Activated naive CD8-positive, alpha-beta T cell treated with anti-CD3 and anti-CD28 coated beads for 36 hours (primary cell): ENCODE measurements at regions not wholly inside any gene's neighbourhood (a gene's known extent, or its start where the extent isn't known, plus 50 kb on each side); places are given as distances from the start of the nearest gene placed in this dataset.

Experiments used
- DNase-seq: peaks from one replicate; pipeline ENCODE4 v3.0.0; 2021
- H3K27ac Mint-ChIP-seq: one replicate; pipeline ENCODE4 v1.8.0; 2022; ENCODE audit warnings: mild to moderate bottlenecking, moderate library complexity, mixed read lengths
- H3K27me3 Mint-ChIP-seq: one replicate; pipeline ENCODE4 v1.8.0; 2022; ENCODE audit warnings: mild to moderate bottlenecking, mixed read lengths
- H3K36me3 Mint-ChIP-seq: one replicate; pipeline ENCODE4 v1.8.0; 2021; ENCODE audit warnings: mild to moderate bottlenecking, mixed read lengths
- H3K4me1 Mint-ChIP-seq: one replicate; pipeline ENCODE4 v1.8.0; 2021; ENCODE audit warnings: mixed read lengths
- H3K4me3 Mint-ChIP-seq: one replicate; pipeline ENCODE4 v1.8.0; 2022; ENCODE audit warnings: mild to moderate bottlenecking, moderate library complexity, mixed read lengths
- H3K9me3 Mint-ChIP-seq: one replicate; pipeline ENCODE4 v1.8.0; 2022; ENCODE audit warnings: mixed read lengths

DNA sequence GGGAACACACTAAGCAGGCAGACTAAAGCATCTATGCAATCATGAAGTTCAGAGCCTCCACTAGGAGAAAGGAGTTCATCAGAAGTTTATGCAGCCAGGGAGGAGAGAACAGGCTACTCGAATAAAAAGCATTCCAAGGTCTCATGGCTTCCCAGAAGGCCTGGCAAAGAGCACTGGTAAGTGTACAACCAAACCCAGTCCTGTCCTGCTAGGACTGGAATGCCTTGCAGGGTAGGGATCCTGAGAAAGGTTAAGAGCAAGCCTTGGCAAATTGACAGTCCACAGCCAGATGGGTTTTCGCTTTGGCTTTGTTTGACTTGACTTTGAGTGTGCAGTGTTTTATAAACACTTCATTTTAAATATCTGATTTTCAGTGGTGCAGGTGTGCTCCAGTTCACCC, 133.6 kb upstream of the ATP1B1 start:
- Mint-ChIP-seq H3K27ac (no peak overlapping the region), H3K36me3 (no peaks in the 10 kb centered on the region), H3K4me1 (no peaks in the 10 kb centered on the region), H3K27me3 (no peaks in the 10 kb centered on the region), H3K9me3 (peaks cover 1% of the 10 kb centered on the region), H3K4me3 (no peak overlapping the region)
- no peak for DNase-seq

DNA sequence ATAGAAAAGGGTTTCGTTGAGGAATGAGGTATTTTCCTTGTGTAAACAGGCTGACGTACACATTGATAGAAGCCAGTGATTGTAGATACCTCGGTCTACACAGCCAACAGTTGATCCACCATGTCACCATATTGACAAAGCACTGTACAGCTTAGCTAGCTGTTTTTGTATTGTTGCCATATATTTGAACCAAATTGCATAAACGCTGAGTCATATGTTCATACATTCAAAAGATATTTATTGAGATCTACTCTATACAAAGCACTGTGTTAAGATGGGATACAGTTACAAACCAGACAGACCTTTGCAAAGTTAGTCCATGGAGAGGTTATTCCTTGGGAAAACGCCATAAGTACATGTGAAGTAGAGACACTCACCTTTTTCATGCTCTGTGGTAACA, 132.4 kb upstream of the ATP1B1 start:
- H3K4me1 Mint-ChIP-seq, result no peaks in the 10 kb centered on the region
- H3K4me3 Mint-ChIP-seq, result no peak overlapping the region
- no peak overlapping the region for H3K27ac Mint-ChIP-seq
- no peaks in the 10 kb centered on the region for H3K36me3 Mint-ChIP-seq
- no peak for DNase-seq
- no peaks in the 10 kb centered on the region for H3K27me3 Mint-ChIP-seq
- H3K9me3 Mint-ChIP-seq, result peaks cover 4% of the 10 kb centered on the region

DNA sequence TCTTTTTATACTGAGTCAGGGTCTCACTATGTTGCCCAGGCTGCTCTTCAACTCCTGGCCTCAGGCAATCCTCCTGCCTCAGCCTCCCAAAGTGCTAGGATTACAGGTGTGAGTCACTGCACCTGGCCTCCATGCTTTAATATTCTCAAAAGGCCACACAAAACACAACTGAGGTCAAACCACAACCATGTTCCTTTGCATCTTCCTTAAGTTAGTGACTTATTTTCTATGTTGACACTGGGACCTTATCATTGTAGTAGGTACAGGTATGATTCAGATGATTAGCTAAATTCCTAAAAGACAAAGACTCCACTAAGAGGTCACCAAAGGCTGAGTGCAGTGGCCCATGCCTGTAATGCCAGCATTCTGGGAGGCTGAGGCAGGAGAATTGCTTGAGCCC, 131.9 kb upstream of the ATP1B1 start:
- H3K4me3 Mint-ChIP-seq, result no peak overlapping the region
- no peak for DNase-seq
- H3K4me1 Mint-ChIP-seq, result no peaks in the 10 kb centered on the region
- H3K27me3 Mint-ChIP-seq, result no peaks in the 10 kb centered on the region
- no peaks in the 10 kb centered on the region for H3K36me3 Mint-ChIP-seq
- peaks cover 5% of the 10 kb centered on the region for H3K9me3 Mint-ChIP-seq
- no peak overlapping the region for H3K27ac Mint-ChIP-seq

DNA sequence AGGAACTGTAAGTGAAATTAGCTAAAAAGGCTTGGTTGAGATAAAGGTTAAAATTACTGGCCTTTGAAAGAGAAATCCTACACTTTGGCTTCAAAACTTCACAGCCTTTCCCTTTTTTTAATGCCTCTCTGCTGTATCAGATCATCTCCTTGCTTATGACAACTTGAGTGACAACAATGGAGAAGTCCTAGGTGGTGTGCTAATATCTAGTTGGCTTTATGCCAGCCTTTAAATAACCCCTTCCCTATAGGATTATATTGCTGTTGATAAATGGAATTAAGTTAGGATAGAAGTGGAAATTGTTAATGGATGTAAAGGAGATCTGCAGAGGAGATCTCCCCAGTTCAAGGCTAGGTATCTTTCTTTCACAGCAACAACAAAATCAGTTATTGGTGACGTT, 130.2 kb upstream of the ATP1B1 start:
- H3K4me3 Mint-ChIP-seq, result no peak overlapping the region
- H3K9me3 Mint-ChIP-seq, result peaks cover 5% of the 10 kb centered on the region
- H3K36me3 Mint-ChIP-seq, result no peaks in the 10 kb centered on the region
- H3K27me3 Mint-ChIP-seq, result no peaks in the 10 kb centered on the region
- DNase-seq, result no peak
- H3K27ac Mint-ChIP-seq, result no peak overlapping the region
- H3K4me1 Mint-ChIP-seq, result no peaks in the 10 kb centered on the region

DNA sequence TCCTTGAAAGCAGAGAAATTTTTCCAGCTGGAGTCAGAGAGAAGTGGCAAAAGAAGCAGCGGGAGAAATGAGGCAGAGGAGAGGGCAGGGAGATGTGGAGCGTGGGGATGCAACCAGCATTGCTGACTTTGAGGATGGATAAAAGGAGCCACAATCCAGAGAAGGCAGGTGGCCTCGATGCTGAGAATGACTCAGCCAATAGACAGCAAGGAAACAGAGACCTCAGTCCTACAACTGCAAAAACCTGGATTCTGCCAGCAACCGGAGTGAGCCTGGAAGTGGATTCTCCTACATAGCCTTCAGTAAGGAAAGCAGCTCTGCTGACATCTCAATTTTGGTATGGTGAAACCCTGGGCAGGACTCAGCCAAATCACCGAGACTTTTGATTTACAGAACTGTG, 128.9 kb upstream of the ATP1B1 start:
- Mint-ChIP-seq H3K27ac (no peak overlapping the region), H3K4me1 (no peaks in the 10 kb centered on the region), H3K27me3 (no peaks in the 10 kb centered on the region)

DNA sequence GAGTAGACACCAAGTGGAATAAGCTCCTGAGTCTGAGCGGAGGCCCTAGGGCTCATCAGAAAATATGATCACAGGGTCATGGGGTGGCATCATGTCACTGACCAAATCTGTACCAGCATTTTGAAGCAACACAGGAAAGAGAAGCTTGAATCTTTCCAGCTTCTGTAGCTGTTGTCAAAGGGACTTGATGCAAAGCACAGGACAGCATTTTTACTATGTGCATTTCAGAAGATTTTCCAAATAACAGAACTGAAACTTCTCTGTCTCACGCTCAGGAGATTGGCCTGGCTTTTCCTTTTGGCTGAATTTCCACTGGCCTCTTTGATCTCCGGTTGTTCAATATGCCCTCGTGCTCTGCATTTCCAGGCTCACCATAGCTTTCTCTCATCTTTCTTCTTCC, 127.2 kb upstream of the ATP1B1 start:
- Mint-ChIP-seq H3K4me3 (no peak overlapping the region), H3K27ac (no peak overlapping the region), H3K9me3 (peaks cover 5% of the 10 kb centered on the region), H3K4me1 (no peaks in the 10 kb centered on the region), H3K27me3 (no peaks in the 10 kb centered on the region), H3K36me3 (no peaks in the 10 kb centered on the region)
- DNase-seq, result no peak

More for the DNA sequence above, 128.9 kb upstream of the ATP1B1 start:
- DNase-seq, result no peak
- peaks cover 5% of the 10 kb centered on the region for H3K9me3 Mint-ChIP-seq
- H3K36me3 Mint-ChIP-seq, result no peaks in the 10 kb centered on the region
- H3K4me3 Mint-ChIP-seq, result no peak overlapping the region

DNA sequence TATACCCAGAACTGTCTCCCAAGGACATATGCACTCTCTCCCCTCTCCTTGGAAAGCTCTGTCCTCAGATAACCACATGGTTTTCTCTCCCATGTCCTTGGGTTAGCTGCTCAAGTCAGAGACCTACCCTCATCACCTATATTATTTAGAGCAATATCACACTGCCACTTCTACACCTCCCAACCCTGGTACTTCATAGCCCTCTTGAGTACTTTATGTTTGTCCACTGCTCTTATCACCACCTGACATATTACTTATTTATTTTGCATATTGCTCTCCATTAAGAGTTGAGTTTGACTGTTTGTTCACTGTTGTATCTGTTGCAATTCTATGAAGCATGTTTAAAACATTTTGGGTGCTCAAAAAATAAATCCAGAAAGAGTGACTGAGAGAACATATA, 126.3 kb upstream of the ATP1B1 start:
- H3K27me3 Mint-ChIP-seq, result no peaks in the 10 kb centered on the region
- no peak overlapping the region for H3K27ac Mint-ChIP-seq
- H3K4me1 Mint-ChIP-seq, result no peaks in the 10 kb centered on the region
- DNase-seq, result no peak
- H3K36me3 Mint-ChIP-seq, result no peaks in the 10 kb centered on the region
- H3K4me3 Mint-ChIP-seq, result no peak overlapping the region
- H3K9me3 Mint-ChIP-seq, result peaks cover 5% of the 10 kb centered on the region

DNA sequence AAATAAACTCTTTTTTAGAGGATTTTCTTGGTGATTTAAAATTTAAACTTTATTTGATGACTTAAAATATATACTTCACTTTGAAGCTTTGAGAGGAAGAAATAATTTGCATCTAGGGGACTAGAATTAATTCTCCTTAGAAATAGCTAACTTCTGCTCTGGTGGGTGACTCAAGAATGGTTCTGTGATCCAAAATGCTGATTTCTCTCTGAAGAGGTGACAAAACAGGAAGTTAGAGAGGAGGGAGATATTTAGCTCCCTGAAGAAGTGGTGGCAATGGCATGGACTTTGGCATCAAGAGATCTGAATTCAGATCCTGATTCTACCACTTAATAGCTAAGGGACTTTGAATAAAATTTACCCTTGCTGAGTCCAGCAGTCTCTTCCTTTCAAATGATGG, 125.8 kb upstream of the ATP1B1 start:
- Mint-ChIP-seq H3K4me3 (no peak overlapping the region), H3K27ac (no peak overlapping the region)

DNA sequence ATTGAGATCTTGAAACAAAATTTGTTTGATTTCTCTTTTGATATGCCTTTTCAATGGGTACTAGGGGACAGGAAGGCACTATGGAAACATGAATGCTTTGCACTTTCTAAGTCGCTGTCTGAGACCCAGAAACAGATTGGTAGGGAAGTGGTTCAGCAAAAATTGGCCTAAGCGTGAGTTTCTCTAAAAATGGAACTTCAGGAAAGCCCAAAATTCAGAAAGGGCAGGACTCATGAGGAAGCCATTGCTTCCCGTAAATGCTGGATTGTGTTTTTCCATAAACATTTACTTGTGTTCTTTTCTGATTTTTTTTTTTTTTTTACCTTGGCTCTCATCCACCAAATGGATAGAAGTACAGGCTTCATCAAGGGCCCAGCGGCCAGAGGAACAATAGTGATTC, 123.7 kb upstream of the ATP1B1 start:
- peaks cover 4% of the 10 kb centered on the region for H3K9me3 Mint-ChIP-seq
- H3K27me3 Mint-ChIP-seq, result no peaks in the 10 kb centered on the region
- no peak overlapping the region for H3K27ac Mint-ChIP-seq
- no peaks in the 10 kb centered on the region for H3K36me3 Mint-ChIP-seq
- H3K4me3 Mint-ChIP-seq, result no peak overlapping the region
- no peaks in the 10 kb centered on the region for H3K4me1 Mint-ChIP-seq
- DNase-seq, result no peak

More for the DNA sequence above, 125.8 kb upstream of the ATP1B1 start:
- Mint-ChIP-seq H3K27me3 (no peaks in the 10 kb centered on the region), H3K9me3 (peaks cover 5% of the 10 kb centered on the region), H3K36me3 (no peaks in the 10 kb centered on the region), H3K4me1 (no peaks in the 10 kb centered on the region)
- DNase-seq, result no peak

DNA sequence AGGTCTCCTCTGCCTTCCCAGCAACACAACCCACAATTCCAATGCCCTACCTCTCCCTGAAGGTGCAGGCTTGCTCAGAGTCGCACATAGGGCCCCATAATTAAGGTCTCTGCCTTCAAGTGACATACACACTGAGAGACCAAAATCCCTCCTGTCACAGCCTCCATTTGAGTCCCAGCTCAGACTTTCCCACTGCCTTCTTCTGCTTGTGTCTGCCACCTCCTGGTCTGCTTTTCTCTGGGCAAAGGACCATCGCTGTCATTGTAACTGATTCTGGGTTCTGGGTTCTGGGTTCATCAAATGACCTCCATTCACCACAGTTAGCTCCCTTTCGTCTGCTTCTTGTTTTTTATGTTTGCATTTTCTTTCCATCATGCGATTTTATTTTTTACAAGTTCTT, 119.2 kb upstream of the ATP1B1 start:
- Mint-ChIP-seq H3K27me3 (peaks cover 4% of the 10 kb centered on the region), H3K36me3 (no peaks in the 10 kb centered on the region), H3K4me3 (no peak overlapping the region), H3K4me1 (peaks cover 11% of the 10 kb centered on the region), H3K27ac (no peak overlapping the region), H3K9me3 (peaks cover 3% of the 10 kb centered on the region)
- DNase-seq, result no peak

DNA sequence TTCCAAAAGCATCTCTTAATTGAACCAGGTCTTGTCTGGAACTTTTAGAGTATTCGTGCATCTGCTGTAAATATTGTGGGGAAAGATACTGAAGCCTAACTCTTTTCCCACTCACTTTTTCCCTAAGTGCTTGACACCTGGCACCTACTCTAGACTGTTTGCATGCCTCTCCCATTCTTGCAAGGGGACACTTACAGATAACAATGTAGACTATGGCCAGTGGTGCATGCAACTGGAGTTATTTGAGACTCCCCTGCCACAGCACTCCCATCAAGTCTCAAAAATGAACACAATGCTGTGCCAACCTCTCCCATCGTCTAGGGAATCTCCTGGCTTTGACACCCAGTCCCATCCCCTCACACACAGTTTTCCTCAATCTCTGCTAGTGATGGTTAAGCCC, 118.6 kb upstream of the ATP1B1 start:
- Mint-ChIP-seq H3K4me3 (no peak overlapping the region), H3K9me3 (peaks cover 3% of the 10 kb centered on the region), H3K27ac (no peak overlapping the region), H3K36me3 (no peaks in the 10 kb centered on the region), H3K4me1 (peaks cover 12% of the 10 kb centered on the region), H3K27me3 (peaks cover 4% of the 10 kb centered on the region)
- no peak for DNase-seq

DNA sequence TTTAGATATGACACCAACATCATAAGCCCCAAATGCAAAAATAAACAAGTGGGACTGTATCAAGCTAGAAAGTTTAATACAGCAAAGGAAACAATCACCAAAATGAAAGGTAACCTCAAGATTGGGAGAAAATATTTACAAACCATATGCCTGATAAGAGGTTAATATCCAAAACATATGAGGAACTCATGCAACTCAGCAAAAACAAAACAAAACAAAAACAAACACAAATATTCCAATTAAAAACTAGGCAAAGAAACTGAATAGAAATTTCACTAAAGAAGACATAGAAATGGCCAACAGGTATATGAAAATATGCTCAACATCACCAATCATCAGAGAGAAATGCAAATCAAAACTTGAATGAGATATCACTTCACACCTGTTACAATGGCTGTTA, 116.5 kb upstream of the ATP1B1 start:
- H3K27ac Mint-ChIP-seq, result no peak overlapping the region

DNA sequence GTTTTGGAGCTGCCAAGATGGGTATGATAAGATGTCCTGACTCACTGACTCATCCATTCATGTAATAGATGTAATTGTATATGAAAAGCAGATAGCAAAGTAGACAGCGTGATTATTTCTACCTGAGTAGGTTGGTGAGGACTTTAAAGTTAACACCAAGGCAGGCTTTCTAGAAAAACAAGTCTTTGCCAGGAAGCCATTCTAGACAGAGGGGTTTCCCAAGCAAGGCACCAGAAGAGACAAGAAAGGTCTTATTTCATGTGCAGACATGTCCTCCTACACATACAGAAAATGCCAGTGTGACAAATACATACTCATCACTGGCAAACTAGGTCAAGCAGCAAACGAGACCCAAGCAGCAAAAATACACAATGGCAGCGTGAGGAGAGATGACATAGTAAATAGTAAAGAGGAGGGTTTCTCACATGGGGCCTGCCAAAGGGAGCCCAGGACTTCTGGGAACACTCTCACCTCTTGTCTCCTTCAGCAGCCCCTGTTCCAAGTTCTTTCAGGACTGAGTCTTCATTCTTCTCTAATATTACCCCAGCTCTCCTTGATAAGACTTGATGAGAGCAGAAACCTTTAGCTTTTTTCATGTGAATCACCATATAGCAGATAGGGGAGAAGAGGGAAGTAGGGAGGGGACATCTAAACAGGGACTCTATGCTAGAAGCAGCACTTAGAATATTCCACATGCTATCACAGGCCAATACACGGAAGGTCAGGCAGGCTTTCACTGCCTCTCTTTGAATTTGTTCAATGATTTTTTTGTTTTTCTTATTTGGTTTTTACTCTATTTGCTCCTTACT, 114.6 kb upstream of the ATP1B1 start:
- H3K4me1 Mint-ChIP-seq, result peaks cover 12% of the 10 kb centered on the region
- peak overlapping the region; percentile 54 for H3K27ac Mint-ChIP-seq
- H3K9me3 Mint-ChIP-seq, result peaks cover 9% of the 10 kb centered on the region
- H3K4me3 Mint-ChIP-seq, result no peak overlapping the region
- H3K27me3 Mint-ChIP-seq, result peaks cover 4% of the 10 kb centered on the region
- H3K36me3 Mint-ChIP-seq, result peaks cover 2% of the 10 kb centered on the region
- no peak for DNase-seq

More for the DNA sequence above, 116.5 kb upstream of the ATP1B1 start:
- H3K9me3 Mint-ChIP-seq, result peaks cover 9% of the 10 kb centered on the region
- no peaks in the 10 kb centered on the region for H3K36me3 Mint-ChIP-seq
- DNase-seq, result no peak
- H3K27me3 Mint-ChIP-seq, result peaks cover 4% of the 10 kb centered on the region
- H3K4me1 Mint-ChIP-seq, result peaks cover 12% of the 10 kb centered on the region
- no peak overlapping the region for H3K4me3 Mint-ChIP-seq

DNA sequence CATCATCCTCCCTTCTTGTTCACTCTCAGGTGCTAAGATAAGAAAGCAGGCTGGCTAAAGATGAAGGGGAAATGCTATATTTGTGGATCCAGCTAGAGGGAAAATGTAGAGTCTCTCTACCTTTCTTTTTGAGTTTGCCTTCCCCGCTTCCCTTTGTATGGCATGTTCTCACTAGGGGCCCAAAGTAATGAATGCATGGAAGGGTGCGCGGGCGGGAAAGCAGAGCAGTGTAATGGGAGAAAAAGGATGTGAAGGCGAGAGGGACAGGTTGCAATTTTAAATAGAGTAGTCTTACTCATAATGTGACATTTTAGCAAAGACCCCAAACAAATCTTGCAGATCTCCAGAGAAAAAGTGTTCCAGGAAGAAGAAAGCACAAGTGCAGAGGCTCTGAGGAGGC, 105.1 kb upstream of the ATP1B1 start:
- Mint-ChIP-seq H3K27ac (no peak overlapping the region), H3K4me3 (no peak overlapping the region), H3K27me3 (no peaks in the 10 kb centered on the region), H3K9me3 (no peaks in the 10 kb centered on the region), H3K36me3 (no peaks in the 10 kb centered on the region), H3K4me1 (no peaks in the 10 kb centered on the region)
- no peak for DNase-seq

DNA sequence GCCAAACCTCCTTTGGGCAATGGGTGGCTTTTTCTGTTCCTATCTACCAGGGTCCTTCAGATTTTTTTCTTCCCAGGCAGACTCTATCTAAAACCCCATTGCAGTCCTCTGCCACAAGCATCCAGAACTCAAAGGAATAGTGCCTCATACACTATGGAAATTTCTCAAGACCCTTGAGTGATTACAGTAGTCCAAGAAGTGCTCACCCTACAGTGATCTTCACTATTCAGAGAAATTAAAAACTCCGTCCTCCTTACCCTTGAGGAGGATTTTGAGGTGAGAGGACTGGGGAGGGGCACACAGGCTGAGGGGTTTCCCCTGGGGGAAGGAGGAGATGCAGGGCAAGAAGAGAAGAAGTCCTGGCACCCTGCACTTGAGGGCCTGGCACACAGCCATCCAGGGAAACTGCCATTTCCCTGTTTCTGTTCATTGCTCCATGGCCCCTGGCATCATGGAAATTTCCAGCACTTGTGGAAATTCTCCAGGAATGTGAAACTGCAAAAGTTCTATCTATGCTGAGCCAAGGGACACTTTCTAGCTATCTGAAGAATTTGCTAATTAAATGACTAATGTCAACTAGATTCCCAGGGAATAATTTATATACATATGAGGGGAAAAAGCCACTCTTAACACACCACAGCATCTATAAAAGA, 102.5 kb upstream of the ATP1B1 start:
- H3K27me3 Mint-ChIP-seq, result peaks cover 5% of the 10 kb centered on the region
- H3K9me3 Mint-ChIP-seq, result no peaks in the 10 kb centered on the region
- no peak for DNase-seq
- H3K4me1 Mint-ChIP-seq, result no peaks in the 10 kb centered on the region
- H3K27ac Mint-ChIP-seq, result no peak overlapping the region
- H3K36me3 Mint-ChIP-seq, result no peaks in the 10 kb centered on the region
- no peak overlapping the region for H3K4me3 Mint-ChIP-seq

DNA sequence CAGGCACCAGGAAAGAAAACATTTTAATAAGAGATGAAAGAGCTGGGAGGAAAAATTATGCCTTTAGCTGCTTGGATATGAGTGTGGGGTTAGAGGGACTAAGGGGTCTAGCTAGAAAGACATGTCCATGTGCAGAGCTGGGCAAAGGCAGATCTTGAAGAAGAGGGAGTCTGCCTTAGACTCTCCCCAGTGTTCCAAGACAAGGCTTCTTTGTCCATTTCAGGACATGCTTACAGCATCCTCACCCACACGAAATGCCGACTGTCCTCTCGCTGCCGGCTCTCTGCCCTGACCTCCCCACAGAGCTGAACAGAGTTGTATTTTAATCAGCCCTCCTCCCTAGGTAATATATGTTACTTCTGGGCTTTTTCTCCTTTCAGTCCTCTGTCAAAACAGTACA, 100.7 kb upstream of the ATP1B1 start:
- no peaks in the 10 kb centered on the region for H3K9me3 Mint-ChIP-seq

More for the DNA sequence above, 100.7 kb upstream of the ATP1B1 start:
- Mint-ChIP-seq H3K27me3 (peaks cover 5% of the 10 kb centered on the region), H3K4me1 (no peaks in the 10 kb centered on the region), H3K27ac (no peak overlapping the region), H3K36me3 (no peaks in the 10 kb centered on the region), H3K4me3 (no peak overlapping the region)
- no peak for DNase-seq
